ENCODE measurements at regions not wholly inside any gene's neighbourhood (a gene's known extent, or its start where the extent isn't known, plus 50 kb on each side); places are given as distances from the start of the nearest gene placed in this dataset.

DNA sequence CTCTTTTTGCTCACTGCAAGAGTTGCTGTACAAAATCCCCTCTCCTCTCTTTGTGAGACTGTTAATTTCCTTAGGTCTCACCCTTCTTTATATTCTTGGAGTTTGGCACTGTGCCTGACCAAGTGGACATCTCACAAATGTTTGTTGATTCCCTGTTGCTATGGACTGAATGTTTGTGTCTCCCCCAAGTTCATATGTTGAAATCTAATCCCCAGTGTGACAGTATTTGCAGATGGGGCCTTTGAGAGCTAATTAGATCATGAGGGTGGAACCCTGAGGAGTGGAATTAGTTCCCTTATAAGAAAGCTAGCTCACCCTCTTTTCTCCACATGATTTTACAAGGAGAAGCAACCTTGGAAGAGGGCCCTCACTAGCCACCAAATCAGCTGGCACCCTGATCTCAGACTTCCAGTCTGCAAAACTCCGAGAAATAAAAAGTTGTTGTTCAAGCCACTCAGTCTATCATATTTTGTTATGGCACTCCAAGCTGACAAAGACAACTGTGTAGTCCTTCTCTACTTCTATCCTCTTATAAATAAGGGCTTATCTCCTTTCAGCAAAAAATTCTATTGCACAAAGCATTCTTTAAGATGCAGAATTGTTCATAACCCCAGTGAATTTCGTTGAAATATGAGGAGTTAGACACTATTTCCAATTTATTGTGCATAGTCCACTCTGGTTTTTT is 65.5 kb upstream of the NPHP3 start:
- TF ChIP-seq, protein P1, sequence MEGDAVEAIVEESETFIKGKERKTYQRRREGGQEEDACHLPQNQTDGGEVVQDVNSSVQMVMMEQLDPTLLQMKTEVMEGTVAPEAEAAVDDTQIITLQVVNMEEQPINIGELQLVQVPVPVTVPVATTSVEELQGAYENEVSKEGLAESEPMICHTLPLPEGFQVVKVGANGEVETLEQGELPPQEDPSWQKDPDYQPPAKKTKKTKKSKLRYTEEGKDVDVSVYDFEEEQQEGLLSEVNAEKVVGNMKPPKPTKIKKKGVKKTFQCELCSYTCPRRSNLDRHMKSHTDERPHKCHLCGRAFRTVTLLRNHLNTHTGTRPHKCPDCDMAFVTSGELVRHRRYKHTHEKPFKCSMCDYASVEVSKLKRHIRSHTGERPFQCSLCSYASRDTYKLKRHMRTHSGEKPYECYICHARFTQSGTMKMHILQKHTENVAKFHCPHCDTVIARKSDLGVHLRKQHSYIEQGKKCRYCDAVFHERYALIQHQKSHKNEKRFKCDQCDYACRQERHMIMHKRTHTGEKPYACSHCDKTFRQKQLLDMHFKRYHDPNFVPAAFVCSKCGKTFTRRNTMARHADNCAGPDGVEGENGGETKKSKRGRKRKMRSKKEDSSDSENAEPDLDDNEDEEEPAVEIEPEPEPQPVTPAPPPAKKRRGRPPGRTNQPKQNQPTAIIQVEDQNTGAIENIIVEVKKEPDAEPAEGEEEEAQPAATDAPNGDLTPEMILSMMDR (IDR thresholded peaks at IDR 0.05 in 2 of 3, conservative IDR thresholded peaks at IDR 0.05 in 1 of 3; ENCODE audit: borderline replicate concordance in 1 of 3, insufficient read depth in 1 of 3, low read depth in 2 of 3, low read length in 2 of 3) = no peak
- TF ChIP-seq, protein P2, sequence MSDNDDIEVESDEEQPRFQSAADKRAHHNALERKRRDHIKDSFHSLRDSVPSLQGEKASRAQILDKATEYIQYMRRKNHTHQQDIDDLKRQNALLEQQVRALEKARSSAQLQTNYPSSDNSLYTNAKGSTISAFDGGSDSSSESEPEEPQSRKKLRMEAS (IDR thresholded peaks at IDR 0.05) = no peak
- TF ChIP-seq, protein P3, sequence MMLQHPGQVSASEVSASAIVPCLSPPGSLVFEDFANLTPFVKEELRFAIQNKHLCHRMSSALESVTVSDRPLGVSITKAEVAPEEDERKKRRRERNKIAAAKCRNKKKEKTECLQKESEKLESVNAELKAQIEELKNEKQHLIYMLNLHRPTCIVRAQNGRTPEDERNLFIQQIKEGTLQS (IDR thresholded peaks at IDR 0.05) = no peak
- no peak for TF ChIP-seq POLR2A (IDR thresholded peaks at IDR 0.05; ENCODE audit: borderline replicate concordance, extremely low read depth, insufficient read depth, insufficient read length)
- no peak for TF ChIP-seq FOSL1 (IDR thresholded peaks at IDR 0.05; ENCODE audit: low read depth)
- no peak for TF ChIP-seq YY1 (IDR thresholded peaks at IDR 0.05; ENCODE audit: extremely low read depth, insufficient replicate concordance, low read depth, low read length)
- TF ChIP-seq, protein P4, sequence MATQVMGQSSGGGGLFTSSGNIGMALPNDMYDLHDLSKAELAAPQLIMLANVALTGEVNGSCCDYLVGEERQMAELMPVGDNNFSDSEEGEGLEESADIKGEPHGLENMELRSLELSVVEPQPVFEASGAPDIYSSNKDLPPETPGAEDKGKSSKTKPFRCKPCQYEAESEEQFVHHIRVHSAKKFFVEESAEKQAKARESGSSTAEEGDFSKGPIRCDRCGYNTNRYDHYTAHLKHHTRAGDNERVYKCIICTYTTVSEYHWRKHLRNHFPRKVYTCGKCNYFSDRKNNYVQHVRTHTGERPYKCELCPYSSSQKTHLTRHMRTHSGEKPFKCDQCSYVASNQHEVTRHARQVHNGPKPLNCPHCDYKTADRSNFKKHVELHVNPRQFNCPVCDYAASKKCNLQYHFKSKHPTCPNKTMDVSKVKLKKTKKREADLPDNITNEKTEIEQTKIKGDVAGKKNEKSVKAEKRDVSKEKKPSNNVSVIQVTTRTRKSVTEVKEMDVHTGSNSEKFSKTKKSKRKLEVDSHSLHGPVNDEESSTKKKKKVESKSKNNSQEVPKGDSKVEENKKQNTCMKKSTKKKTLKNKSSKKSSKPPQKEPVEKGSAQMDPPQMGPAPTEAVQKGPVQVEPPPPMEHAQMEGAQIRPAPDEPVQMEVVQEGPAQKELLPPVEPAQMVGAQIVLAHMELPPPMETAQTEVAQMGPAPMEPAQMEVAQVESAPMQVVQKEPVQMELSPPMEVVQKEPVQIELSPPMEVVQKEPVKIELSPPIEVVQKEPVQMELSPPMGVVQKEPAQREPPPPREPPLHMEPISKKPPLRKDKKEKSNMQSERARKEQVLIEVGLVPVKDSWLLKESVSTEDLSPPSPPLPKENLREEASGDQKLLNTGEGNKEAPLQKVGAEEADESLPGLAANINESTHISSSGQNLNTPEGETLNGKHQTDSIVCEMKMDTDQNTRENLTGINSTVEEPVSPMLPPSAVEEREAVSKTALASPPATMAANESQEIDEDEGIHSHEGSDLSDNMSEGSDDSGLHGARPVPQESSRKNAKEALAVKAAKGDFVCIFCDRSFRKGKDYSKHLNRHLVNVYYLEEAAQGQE (IDR thresholded peaks at IDR 0.05; ENCODE audit: low read depth) = no peak

Data from HCT116 (cell line).